HG03378 (cell line): ENCODE measurements at regions not wholly inside any gene's neighbourhood (a gene's known extent, or its start where the extent isn't known, plus 50 kb on each side); places are given as distances from the start of the nearest gene placed in this dataset.

Source experiments
- ATAC-seq: cut with Tn5 transposase; IDR thresholded peaks from one replicate; pipeline ENCODE4 v1.9.1; 2021; ENCODE audit warnings: mild to moderate bottlenecking, moderate library complexity; ENCODE audit not compliant: unreplicated experiment

DNA sequence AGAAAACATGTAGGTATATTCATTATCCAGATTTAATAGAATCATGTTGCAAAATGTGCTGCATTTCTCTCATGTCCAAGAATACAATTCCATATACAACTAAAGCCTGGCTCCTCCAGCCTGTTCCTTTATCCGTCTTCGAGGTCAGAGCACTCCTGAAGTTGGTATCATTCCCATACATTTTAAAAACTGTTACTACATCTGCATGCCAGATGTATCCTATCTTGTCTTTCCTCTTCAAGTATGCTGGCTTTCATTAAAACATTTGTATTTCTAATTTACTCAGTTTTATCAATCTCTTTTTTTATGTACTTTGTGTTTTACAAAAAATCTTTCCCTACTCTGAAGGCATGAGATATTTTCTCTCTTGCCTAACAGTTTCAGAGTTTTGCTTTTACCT, 536.6 kb upstream of the USP24 start:
- ATAC-seq, result no peak

DNA sequence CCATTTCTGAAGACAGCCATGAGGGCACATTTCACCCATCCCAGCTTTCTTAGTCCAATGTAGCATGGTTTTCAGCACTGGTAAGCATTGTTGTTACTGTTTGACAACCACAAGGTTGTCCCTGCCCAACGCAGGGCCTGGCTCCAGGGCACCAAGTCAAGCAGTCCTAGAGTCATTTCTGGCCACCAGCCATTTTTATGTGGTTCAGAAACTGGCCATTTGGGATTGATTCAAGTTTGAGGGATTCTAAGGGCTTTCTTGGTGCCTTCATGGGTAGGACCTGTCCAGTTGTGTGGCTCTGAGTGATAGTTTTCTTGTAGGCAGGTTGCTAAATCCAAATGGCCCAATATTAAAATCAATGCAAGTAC, 535.4 kb upstream of the USP24 start:
- ATAC-seq, result no peak

DNA sequence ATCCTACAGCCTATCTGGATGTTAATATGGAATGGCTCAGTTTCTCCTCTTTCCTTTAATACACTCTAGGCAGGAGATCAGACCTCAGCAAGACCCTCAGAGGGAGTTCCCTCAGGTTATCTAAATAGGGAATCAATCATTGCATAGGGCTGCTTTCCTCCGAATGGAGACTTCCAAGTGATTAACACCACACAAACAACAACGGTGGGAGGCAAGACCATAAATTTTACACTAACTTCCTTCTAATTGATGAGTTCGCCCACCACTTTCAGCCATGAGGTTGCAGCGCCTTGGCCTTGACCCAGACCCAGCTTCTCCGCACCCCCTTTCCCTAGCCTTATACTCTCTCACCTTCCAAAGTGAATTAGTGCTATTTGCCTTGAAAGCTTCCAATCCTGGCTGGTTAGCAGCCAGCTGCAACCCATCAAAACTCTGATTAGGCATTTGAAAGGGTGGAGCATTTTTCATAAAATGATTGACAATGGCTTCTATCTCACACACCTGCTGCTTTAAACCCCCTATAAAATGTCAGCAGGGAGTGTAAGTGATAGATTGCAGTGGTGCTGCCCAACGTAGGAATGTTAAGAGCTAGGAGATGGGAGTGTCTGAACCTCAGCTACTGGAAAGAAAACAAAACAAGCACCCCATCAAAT, 534.9 kb upstream of the USP24 start:
- ATAC-seq, result no peak

DNA sequence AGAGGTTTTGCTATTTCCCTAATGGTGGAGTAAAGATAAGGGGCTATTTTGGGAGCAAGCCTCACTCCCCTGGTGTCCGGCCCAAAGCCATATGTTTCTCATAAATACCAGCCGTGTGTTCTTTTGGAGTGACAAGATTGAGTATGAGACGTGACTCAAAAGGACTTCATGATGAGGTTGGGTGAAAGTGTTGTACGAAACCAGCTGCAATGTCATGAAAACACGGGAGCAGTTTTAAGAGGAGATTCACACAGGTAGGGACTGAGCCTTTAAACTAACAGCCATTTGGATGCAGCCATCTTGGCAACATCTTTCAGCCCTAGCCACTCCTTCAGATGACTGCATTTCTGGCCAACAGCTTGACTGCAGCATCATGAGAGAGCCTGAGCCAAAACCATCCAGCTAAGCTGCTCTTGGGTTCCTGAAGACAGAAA, 532.3 kb upstream of the USP24 start:
- no peak for ATAC-seq

DNA sequence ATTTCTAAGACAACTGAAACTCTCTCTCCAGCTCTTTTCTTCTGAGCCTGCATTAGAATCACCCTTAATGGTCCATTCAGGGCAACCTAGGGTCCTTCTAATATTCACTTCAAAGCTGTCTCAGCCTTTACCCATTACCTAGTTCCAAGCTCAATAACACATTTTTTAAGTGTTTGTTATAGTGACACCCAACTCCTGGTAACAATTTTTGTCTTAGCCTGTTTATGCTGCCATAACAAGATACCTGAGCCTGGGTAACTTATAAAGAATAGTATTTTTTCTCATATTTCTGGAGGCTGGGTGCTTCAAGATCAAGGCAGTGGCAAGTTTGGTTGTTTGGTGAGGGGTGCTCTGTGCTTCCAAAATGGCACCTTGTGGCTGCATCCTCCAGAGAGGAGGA, 531.5 kb upstream of the USP24 start:
- ATAC-seq, result no peak

DNA sequence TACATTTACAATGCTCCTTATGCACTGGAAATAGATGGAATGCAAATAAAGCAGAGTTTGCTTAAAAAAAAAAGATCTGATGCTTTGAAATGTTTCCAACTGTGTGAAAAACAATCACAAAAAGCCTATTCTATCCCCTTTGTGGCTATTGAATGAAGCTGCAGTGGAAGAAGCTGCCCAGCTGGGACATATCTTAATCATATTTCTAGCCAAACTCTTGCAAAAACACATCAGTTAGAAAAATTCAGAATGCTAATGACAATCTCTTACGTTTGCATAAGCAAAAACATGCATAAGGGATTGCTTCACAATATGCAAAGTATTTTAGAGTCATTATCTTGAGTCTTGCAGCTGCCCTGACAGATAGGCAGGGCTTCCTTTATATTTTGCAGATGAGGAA, 526.4 kb upstream of the USP24 start:
- ATAC-seq, result no peak

DNA sequence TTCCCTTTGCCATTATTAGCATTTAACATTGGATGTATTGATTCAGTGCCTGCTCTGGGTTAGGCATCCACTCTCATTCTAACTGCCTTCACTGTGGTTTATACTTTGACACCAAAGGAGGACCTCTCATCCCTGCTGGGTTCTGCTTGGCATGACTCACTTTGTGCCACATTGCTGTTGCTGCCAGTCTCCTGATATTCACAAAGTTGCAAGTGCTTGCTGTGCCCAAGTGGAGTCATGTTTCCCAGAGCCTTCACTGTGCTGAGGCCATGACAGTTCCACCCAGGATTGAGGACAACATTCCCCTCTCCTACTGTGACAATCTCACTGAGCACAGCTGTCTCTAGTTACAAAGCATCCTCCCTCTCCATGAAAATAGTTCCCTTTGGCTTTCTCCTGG, 519.9 kb upstream of the USP24 start:
- no peak for ATAC-seq

DNA sequence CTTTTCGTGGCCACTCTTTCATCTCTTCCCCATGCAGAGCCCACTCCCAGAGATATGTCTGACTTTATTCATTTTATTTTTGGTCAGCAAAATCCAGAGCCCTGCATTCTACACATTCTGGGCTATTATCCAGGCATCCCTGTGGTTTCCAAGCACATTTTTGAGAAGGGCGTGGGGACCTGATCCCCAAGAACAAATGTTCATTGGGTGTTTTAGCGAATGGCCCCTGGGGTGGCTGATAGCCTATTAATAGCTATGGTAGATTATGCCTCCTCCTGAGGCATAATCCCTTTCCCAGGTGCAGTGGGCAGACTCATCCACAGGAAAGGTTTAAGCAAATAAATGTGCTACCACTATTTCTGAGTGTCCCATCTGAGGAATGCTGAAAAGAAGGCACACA, 511.8 kb upstream of the USP24 start:
- no peak for ATAC-seq

DNA sequence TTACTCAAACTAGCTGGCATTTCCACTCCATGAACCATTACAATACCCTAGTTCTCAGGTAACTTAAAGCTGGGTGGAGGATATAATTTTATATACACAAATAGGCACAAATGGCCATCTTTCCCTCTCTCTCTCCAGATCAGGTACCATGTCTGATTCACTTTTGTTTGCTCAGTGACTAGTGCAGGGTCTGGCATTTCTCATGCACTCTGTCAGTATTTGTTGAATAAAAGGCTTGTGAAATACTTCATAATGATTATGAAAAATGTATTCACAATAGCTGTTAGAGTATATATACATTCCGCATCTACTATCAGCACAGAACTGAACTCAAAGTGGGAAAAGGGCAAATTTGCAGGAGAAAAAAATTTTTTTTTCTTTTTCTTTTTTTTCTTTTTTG, 510.2 kb upstream of the USP24 start:
- no peak for ATAC-seq

DNA sequence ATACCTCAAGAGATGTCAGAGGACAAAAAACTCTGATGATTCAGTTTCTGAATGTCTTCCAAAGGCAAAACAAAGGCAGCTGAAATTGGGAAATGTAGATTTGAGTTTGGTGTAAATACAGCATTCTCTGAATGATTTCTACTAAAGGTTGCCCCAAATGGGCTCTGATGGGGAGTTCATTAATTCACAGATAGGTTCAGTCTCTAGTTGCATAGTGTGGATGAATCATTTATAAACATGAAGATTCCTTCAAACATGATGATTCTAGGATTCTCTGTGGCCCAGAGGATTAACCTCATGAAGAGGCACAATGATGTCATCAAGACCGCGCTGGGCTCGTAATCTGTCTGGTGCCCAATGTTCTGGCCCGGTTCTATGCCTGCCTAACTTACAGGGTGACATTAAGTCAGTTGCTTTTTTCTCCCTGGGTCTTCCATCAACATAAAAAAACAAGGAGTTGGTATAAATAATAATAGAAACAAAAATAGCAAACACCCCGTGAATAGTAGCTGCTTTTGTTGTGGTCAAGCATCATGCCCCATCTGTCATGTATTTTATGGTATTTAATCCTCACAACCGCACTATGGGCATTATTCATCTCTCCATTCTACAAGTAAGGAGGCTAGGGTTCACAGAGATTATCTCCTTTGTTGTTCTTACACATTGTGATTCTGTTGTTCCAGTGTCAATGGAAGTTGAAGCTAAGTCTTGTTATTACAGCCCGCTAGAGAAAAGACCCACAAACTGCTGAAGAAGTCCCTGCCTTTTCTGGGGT, 509.6 kb upstream of the USP24 start:
- no peak for ATAC-seq

DNA sequence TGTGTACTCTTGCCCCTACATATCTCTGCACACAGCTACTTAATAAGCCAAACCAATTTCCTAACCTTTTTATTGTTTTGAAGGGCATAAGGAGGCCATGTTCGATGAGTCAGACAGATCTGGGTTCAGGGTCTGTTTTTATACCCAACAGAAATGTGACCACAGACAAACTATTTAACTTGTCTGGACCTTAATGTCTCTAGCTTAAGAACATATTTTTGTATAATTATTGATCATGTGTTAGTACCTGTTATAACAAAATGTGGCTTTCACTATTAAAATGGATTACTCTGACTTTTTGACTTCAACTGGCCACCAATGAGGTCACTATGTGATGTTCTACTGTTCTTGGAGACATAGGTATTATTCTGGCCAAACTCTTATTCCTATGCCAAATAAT, 507.8 kb upstream of the USP24 start:
- no peak for ATAC-seq

DNA sequence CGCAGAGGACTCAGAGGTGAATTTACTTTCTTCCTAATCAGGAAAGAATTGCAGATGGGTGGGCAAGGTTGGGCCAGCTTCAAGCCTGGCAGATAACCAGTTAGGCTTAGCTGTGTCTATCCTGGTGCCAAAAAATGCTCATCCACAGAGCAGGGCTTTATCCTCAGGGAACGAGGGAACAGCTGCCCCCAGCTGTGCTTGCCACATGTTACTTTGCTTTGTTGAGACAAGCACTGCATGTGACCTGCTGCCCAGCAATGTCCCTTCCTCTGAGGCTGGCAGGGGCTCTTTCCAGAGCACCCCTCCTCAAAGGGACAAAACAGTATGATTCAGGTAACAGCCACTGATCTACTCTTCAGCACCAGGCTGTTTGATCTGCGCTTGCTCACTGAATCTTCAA, 505.1 kb upstream of the USP24 start:
- ATAC-seq, result no peak

DNA sequence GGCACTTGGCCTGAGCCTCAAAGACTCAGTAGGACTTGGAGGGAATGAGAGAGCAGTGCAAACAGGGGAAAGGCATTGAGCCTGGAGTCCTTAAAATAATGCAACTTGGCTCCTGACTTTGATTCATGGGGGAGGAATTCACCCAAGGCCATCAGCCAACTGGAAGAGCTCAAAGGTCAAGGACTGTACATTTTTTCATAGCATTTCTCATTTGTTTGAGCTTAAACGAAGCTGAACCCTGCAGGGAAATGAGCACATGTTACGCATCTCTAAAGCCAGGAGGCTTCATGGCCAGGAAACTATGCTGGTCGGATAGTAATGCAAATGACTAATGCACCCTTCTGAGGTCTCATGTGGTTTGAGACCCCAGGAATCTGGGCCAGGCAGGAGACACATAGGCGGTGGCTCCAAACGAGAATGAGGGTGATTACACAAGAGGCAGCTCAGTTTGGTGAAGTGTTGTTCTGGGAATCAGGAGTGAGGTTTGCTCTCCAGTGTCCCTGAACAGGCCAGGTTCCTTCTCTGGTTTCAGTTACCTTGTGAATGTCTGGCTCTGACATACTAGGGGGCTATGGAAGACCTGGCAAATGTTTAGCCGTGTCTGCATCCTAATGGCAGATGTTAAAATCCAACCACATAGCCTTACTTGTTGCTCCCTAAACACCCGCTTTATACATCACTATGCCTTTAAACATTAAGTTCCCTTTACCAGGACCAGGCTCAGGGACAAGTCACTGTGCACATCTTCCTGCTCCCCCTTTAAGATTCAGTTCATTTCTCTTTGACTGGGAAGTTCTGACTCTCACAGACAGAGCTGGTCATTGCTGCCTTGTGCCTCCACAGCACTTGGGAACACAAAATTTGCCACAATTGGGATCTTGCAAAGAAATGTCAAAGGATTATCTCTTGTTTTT, 503.9 kb upstream of the USP24 start:
- no peak for ATAC-seq

DNA sequence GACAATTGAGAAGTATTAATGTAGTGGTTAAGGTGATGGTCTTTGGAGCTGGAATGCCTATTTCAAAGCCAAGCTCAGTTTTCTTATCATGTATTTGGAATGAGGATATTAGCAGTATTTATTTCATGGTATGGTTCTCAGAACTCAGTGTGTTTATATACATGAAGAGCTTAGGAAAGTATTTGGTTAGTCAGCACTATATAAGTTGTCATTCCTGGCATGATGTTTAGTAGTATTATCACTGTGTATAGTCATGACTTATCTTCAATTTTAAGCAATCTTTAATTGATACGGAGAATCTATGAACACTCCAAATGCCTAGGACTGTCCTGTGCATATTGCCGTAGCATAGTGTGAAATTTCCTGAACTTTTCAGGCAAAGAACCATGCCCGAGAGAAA, 501.9 kb upstream of the USP24 start:
- no peak for ATAC-seq

DNA sequence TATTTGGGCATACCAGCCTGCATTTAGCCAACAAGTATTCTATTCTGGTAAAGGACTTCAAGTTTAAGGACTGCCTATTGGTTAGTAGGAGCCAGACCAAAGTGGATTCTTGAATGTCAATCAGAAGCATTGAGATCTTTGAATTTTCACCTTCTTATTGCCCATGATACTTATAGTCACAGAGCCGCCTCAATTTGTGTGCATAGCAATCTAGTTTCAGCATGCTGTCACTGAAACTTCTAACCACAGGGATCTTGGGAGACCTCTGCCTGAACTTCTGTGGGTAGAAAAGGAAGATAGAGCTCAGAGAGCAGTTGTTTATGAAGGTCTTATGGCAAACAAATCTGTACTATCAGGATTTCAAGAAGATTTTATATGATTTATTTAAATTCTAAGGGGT, 501.4 kb upstream of the USP24 start:
- ATAC-seq, result no peak

DNA sequence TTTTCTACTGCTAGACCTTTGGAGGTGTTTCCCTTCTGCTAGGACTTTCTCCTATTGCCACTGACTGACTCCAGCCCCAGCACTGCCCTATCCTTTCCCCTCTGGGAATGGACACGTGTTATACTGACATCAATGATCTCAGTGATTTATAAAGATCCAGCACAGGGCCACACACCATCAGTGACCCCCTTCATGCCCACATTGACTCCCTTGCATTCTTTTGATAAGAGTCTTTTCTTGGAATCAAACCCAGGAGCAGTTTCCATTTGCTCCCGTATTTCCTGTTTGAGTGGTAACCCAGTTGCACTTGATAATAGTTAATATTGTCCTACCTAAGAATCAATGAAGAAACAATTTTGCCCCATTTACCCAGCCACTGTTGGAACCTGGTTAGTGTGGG, 501.0 kb upstream of the USP24 start:
- no peak for ATAC-seq

DNA sequence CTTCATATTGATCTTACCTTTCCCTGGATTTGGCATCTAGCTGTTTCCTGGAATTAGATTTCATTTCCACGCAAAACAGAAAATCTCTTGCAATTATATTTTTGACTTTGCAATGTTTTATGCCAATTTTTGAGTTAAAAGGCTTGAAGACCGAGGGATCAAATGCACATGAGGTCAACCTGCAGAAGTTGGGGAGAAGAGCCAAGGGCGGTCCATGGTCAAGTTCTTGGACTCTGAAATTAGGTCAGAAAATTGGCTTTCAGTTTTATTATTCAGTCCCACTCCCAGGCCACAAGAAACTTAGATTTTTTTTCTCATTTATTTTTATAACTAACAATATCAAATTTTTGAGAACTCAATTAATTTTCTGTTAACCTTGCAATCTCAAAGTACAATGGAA, 499.1 kb upstream of the USP24 start:
- no peak for ATAC-seq

DNA sequence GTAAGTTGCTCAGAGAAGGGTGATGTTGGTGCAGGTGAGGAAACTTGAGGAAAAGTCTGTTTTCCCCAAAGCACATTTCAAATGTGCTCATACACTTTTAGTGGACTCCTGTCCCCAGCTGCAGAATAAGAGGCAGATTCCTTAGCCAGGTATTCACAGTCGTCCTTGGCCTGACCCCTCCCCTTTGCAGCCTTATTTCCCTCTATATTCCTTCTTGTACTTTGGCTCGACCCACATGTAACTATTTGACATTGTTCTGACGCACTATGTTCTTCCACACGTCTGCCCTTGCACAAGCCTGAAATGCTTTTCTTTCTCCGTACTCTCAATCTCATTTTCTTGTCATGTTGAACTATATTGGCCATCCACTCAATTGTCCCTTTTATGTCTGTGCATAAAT, 498.4 kb upstream of the USP24 start:
- no peak for ATAC-seq

DNA sequence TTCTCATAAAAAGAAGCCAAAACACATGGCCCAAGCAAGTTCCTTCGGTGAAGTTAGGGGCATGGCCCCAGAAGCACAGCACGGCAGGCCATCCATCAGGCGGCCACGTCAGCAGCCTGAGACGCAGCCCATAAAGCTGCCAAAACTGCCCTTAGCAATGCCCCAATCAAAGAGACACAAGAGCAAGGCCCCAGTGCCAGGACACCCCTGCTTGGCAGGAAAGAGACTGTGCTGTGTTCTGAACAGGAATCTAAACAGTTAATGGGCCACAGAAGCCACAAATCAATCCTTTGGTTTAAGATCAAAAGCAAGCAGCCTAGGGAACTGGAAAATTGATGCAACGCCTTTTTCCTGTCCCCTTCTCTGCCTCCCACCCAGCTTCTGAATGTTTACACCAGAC, 497.0 kb upstream of the USP24 start:
- ATAC-seq, result no peak

DNA sequence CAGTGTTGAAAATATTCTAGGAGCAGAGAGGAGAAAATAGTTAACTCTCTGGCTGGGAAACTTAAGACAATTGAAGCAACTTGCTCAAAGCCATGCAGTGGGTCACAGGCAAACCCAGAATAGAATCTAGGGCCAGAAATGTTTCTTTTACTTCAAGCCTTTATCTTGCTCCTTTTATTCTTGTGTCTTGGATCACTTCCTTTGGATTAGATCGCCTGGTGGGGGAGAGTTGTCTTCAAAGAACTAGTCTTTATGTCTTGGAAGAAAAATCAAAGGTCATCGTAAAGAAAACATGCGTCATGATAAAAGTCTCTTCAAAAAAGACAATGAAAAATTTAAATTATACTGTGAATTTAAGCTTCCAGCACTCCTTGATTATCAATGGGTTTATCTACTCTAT, 493.6 kb upstream of the USP24 start:
- ATAC-seq, result no peak

DNA sequence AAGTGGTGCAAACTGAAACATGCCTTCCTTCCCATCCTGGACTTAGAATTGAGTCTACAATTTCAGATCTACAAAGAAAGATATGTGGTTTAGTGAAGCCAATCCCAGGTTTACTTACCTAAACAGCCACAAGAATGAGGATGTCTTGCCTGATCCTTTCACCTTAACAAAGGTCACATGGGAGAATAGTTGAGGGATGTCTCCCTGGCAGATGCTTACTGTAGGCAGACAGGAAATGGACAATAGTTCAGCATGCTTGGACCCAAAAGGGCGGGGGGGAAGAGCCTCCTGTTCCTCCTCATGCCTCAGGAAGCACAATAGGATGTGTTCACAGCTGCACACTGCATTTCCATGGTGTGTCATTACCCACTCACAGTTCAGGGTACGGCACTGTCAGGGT, 492.7 kb upstream of the USP24 start:
- ATAC-seq, result no peak

DNA sequence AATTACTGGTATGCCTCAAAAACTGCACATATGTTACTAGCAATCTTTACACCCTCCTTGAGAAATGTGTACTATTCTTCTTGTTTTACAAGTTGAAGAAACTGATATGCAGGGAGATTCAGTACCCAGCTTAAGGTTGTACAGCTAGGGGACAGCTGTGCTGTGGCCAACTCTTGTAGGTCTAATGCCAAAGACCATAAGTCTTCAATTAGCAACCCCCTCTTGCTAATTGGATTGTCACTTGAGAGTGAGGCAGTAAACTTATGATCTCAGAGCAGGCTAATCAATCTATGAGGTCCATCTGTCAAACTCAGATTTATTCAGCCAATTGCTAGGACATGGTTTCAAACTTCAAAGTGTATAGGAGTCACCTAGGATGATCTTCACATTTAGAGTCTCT, 492.0 kb upstream of the USP24 start:
- no peak for ATAC-seq
